ENCODE measurements at regions not wholly inside any gene's neighbourhood (a gene's known extent, or its start where the extent isn't known, plus 50 kb on each side); places are given as distances from the start of the nearest gene placed in this dataset.

DNA sequence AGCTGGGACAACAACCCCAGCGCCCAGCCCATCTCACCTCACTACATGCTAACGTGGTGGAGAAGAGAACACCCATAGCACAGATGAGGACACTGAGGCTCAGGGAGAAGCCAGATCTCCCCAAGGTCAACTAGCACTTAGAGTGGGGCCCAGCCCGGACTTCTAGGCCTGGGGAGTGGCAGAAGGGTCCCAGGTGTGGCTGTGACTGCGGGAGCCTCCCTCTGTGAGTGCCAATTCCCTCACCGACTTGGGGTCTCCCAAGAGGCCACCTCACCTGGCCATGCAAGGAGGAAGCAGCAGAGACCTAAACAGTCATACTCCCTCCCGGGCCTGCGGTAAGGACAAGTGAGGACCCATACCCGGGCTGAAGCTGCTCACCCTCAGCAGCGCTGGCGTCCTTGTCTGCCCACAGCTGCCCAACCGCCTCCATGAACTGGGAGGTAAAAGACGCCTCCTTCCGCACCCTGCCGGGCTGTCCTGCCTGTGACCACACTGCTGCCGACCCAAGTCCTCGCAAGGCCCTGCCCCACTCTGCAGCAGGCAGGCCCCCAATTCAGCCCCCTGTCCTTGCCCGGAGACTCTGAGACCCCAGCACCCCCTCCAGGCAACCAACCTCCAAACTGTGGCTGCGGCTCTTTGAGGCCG, 93.2 kb upstream of the RTL6 start:
- DNase-seq, result no peak

DNA sequence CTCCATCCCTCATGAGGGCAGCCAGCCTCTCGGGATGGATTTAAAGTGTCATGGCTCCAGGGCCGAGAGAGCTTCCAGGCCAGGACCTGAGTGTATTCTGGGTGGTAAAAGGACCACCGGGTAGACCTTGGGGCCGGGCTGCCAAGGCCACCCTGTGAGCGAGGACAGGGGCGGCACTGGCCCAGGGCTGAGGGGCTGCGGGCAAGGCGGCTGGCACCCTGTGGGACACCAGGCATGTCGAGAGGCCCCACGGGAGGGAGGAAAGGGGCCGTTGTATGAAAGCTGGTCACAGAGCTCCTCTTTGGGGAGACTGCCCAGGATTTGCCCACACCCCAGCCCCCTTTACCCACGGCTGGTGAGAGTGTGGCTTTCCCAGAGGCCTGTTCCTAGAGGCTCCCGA, 92.3 kb upstream of the RTL6 start:
- no peak for DNase-seq

DNA sequence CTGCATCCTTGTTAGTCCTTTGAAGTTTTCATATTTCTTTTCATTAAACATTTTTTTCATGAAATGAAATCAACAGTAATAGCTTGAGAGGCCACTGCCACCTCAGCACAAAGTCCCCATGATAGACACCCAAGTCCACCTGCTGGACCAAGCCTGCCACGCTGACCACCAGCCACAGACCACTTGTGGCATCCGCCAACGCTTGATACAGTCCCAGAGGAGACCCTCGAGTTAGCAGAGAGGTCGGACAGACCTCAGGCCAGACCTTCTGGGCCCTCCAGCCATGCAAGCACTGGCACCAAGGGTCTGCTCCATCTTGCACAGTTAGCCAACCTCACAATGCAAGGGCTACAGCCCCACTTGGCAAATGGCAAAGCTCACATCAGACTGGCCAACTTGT, 91.8 kb upstream of the RTL6 start:
- no peak for DNase-seq

DNA sequence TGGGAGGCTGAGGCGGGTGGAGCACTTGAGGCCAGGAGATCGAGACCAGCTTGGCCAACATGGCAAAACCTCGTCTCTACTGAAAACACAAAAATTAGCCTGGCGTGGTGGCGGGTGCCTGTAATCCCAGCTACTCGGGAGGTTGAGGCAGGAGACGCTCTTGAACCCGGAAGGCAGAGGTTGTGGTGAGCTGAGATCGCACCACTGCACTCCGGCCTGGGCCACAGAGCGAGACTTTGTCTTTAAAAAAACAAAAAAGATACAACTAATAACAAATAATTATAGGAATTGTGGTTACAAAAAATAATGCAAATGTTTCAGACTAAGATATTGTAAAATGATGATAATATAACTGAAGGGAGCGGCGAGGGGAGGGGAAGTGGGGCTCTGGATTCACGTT, 90.3 kb upstream of the RTL6 start:
- DNase-seq, result no peak

DNA sequence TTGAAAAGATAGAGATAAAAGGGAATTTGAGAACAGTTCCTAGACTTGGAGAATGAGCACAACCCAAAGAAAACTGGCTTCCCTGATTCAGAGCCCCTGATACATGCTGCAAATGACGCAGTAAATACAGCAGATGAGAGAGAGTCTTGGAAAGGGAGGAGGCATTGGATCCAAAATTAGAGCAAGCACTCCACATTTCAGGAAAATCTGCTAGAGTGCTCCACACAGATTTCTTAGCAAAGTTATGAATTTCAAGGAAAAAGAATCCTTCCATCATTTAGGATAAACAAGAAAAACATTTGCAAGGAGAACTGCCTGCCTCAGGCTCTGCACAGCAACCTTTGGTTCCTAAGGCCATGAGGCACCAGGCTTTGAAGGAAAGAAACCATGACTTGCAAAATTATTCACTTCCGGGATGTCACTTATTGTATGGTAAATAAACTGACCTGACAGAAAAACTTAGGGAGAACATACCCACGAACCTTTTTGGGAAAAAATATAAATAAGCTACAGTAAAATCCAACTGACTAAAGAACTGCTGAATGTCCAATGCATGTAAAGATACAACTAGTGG, 89.8 kb upstream of the RTL6 start:
- DNase-seq, result no peak

DNA sequence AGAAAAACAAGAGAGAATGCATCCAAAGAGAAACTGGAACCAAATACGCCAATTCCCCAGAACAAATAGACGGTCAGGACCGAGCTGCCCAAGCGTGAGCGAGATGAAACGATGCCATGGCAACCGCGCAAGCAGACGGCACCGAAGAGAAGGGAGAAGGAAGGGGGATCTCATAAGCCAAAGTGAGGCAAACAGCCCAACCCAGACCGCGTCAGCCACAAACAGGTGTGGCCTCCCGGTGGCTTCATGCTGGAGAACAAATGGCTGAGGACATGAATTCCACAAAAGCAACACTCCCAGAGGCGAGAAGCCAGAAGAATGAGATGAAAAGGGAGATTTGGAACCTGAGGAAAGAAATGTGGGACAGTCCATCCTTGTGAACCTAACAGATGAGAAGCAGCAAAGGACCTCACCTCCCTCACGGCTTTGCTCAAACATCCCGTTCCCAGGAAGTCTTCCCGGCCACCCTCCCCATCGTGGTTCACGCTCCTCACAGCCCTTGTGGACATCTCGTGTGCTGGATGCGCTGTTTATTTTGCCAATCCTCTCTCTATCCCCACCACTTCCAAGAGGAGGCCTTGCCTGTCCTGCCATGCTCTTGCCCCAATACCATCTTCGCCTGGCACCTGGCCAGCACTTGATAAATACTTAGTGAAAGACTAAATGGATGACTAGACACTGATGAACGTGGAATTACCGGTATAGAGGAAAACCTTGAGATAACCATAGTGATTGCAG, 89.1 kb upstream of the RTL6 start:
- peak; percentile 73 for DNase-seq

DNA sequence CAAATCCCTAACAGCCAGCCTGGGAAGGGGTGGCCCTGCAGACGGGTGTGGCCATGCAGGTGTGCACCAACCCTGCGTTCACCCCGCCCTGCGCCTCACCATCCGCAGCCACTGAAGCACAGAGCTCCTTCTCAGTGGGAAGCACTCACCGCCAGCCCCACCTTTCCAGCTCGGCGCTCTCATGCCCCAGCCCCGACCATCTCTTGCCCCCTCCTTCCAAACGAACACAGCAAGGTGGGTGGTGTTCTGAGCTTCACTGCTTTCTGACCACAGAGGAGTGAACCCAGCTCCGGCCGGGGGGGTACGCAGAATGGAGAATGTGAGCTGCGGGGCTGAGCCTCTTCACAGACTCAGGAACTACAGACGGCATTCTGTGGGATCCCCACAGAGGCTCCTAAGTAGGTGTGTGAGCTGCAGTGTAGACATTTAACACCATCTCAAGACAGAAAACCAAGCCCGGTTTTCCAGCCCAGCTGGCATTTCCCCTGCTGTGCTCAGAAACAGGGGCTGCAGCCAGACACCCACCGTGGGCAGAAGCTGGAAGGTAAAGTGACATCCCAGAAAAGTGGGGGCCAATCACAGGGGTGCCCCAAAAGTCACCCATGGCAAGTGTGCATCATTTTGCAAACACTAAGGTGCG, 88.4 kb upstream of the RTL6 start:
- no peak for DNase-seq

DNA sequence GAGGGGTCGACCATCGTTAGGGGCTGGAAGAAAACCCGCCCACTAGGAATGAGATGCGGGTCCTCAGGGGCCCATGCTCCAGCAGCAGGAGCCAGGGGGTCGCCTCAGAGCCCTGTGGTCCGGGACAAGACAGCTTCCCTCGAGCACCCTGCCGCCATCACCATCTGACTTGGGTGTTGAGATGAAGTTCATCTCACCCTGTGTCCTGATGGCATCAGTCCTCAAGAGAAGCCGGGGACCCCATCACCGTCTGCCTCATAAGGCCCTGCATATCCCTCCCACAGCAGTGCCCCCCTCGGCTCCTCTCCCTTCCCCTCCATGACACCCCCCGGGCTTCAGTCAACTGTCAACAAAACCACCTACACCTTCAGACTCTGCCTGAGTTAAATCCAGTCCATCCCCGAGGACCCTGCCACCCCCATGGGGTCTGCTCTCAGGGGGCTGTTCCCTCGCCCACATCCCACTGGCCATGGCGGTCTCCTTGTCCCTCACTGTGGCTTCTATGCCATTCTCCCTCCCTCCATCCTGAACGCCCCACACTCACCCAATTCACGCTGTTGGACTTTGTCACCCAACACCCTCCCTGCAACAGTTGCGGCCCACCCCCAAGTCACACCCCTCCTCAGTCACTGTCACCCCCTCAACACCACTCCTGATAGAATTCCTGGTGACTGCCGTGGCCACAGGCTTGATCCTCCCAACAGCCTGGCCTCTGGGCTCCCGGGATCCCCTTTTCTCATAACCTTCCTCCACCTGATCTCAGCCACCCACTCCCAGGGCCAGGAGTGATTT, 87.7 kb upstream of the RTL6 start:
- DNase-seq, result no peak

DNA sequence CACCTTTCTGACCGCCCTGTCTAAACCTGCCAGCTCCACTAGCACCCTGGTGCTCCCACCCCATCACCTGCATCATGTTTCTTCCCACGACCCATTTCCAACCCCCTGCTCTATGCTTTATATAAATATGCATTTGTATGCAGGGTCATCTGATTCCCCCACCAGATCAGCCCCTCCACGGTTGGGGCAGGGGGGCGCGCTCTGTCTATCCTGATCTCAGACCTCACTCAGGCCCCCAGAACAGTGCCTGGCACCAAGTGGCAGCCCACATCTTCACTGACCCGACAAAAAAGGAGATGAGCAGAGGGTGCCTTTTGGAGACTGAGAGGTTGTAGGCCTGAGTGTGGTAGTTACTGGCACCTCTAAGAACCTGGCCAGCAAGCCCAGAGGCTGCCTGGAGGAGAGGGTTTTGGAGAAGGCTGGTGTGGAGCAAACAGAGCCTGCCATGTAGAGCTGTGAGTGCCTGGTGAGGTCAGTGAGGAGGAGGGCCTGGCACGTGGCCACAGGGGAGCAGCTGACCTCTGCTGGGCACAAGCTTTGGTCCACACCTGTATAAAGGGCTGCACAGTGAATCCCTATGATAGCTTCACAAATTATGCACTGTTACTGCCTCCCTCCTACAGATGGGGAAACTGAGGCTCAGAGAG, 86.3 kb upstream of the RTL6 start:
- no peak for DNase-seq

DNA sequence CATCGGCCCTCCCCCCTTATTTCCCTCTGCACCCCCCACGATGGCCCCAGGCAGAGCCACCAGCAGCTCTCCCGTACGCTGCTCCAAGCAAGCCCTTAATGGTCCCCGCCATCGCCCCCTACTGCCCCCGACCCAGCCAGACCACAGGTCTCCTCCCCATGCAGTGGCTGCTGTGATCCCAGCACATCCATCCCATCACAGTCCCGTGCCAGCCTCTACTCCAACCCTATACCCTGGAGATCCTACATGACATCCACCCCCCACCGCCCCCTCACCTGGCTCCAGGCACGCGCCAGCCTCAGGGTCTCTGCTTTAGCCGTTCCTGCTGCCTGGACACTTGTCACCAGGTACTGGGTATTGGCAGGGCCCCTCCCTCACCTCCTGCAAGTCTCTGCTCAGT, 85.8 kb upstream of the RTL6 start:
- no peak for DNase-seq

DNA sequence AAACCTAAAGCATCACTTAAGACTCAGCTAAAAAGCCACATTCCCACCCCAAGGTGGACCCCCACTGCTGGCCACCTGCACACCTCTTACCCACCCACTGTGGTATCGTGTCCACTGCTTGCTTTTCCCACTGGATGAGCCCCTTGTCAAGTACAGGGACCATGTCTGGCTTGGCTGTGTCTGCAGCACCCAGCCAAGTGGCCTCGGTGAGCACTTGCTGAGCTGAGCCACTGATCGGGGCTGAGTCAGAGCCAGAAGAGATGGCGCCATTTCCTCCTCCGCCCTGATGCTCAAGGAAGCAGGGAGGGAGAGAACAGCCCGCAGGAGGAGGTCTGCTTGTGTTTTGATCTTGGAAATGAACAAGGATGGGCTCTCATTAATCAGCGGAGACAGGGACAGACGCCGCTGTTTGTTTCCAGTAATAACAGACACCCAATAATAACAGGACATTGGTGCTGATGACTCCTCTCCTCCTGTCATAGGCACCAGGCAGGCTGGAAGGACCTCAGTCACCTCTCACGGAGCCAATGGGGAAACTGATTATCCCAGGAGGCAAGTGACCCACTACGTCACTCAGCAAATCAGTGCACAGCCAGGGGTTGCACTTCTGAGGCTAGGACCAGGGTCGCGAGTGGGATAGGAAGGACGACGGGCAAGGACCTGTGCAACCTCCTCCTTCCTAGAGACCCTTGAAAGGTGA, 85.2 kb upstream of the RTL6 start:
- DNase-seq, result no peak

DNA sequence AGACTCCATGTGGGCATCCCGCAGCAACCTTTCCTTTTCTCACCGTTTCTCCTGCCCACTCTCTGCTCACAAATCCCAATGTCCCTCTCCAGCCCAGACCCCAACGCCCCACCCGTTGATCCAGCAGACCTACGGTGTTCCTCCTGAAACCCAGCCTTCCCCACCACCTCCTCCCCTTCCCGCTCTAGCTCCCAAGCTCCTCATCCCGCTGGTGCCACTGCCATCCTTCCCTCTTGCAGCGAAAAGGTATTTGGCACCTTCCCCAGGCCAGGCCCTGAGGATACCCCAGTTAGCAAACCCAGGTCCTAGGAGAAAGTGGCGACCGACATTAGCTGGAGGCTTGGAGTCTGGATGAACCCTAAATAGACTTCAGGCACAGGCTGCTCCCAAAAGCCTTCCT, 84.0 kb upstream of the RTL6 start:
- DNase-seq, result no peak

DNA sequence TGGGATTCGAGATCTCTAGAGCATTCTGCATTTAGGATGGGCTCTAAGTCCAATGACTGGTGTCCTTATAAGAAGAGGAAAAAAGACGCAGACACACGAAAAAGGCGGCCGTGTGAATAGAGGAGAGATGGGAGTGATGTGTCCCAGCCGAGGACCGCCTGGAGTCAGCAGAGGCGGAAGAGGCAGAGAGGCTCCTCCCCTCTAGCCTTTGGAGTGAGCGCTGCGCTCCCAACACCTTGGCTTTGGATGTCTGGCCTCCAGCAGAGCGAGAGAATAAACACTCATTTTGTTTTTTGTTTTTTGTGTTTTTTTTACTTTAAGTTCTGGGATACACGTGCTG, 83.0 kb upstream of the RTL6 start:
- no peak for DNase-seq

DNA sequence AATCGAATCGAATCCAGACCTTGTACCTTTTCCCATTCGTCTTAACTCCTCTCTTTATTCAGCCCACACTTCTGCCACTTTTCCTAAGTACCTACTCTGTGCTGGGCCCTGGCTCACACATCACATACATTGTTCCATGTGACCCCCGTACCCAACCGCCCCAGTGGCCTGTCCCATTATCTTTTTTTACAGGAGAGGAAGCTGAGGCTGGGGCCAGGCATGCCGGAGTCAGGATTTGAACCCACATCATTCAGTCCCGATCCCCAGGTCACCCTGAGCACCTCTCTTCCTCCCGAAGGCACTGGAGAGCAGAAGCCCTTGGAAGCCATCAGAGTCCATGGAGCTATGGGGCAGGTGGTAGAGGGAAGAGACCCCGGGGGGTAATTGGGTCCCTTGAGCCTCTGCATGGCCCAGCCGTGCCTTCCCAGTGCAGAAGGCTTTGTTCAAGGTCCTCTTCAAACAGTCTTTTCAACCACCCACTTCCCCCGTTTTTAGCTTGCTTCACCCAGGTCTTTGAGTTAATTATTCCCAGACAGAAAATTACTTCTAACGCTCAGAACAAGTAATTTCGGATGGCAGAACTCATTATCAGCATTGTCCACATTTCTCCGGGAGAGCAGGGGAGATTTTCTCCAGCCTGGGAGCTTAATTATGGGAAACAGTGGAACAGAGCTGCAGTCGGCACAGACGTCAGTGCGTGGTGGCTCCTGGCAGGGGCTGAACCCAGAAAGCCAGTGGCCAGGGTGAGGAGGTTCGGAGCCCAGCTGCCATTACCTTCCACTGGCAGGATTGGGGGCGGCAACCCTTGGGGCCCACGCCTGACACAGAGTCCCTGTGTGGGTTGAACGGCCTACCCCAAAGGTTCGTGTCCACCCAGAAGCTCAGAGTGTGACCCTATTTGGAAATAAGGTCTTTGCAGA, 82.4 kb upstream of the RTL6 start:
- DNase-seq, result no peak

DNA sequence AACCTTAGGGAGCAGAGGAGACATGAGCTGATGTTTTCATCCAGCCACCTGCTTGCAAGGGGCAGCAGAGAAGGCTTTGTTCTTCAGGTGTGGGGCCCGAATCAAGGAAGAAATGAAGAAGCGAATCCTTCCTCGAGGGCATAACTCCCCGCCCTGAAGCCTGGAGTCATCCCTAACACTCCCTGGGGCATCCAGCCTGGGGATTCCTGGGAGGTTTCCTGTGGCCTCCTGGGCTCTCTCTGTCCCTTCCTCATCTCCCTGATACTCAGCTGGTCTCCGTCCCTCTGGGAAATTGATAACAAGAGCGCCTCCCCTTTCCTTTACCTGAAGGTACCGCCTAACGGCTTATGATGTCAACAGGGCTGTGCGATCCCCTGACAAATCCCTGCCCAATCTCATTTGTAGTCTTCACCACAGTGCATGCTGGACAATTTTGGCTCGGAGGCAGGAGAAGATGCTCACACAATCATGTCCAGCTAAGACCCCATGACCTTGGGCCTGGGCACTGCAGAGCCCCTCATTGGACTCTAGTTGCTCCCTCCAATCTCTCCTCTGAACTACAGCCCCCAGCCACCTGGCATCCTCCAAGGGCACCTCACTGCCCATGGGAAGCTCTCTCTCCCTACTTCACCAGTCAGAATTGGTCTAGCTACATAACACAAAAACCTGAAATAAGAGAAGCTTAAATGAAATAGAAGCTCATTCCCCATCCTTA, 80.6 kb upstream of the RTL6 start:
- no peak for DNase-seq

DNA sequence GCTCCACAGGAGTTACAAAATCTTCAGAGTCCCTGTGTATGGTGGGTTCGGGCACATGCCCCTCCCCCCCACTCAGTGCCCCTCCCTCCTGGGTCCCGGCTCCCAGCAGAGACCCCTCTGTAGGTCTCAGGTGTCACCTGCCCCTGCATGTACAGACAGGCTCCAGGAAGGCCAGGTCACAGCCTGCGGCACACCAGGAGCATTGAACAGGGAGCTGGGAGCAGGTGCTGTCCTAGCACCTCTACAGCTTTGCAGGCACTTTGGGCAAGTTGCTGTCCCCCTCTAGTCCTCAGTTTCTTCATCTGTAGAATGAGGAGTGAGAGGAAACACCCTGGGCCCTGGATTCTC, 80.1 kb upstream of the RTL6 start:
- DNase-seq, result no peak

DNA sequence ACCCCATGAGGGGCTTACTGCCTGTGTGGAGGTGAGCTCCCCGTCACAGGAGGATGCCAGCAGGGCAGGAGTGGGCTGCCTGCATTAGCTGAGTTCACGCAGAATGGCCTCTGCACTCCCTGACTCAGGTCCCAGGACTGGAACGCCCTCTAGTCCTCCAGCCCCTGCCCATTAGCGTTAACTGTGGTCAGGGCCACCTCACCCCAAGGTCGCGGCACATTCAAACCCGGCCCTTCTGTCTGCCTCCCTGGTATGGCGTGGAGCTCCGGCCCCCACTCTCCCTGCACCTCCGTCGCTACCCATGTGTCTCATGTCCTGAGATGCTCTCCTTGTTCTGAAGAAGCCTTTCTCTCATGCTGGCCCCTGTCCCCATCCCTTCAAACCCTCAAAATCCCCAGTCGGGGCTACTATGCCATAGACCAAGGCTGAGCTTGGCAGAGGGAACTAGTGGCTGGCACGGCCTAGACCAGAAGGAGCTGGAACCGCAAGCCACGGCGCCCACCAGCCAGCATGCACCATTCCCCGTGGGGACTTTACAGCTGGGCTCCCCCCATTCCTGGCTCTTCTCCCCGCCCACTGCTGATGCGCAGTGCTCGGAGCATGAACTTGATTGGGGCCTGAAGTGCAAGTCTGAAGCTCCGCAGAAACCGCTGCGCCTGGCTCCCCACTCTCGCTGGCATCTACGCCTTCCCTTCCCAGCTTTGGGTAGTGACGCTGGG, 79.5 kb upstream of the RTL6 start:
- no peak for DNase-seq

DNA sequence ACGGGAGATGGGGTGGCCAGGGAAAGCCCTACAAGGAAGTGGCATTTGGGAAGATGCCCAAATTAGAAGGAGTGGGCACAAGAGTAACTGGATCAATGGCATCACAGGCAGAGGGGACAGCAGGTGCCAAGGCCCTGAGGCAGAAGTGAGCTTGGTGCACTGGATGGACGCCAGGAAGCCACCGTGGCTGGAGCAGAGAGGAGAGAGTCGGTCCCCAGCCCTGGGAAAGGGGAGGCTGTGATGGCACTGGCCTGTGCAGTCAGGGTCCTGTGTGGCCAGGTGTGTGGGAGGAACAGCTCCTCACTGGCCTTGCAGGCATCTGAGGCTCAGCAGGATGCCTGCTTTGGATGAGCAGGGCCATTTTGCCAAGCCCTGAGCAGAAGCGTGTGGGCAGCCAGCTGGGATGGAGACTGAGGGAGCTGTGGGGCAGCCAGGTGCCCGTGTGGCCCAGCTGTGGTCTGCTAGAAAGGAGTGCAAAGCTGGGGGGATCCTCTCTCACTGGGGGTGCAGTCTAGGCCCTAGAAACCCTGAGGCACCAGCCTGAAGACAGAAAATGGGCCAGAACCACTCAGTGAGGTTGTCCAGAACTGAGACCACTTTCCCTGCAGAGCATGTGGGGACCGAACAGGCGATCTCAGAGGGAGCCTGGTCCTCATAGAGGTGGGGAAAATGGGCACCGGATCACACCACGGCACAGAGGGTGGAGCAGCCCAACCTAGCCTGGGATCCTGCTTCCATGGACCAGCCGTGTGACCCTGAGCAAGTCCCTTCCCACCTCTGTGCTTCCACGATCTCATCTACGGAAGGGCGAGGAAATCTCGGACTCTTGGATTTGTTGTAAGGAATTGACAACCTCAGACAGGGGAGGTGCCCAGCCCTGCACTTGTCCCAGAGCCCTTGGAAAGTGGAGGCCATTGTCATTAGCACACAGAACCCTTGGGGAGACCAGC, 78.6 kb upstream of the RTL6 start:
- DNase-seq, result no peak

All from tongue (tissue), 1 donor.